ENCODE measurements at regions not wholly inside any gene's neighbourhood (a gene's known extent, or its start where the extent isn't known, plus 50 kb on each side); places are given as distances from the start of the nearest gene placed in this dataset.
A peak's percentile ranks its signal among the peaks of the same experiment; 100 is the strongest.

DNA sequence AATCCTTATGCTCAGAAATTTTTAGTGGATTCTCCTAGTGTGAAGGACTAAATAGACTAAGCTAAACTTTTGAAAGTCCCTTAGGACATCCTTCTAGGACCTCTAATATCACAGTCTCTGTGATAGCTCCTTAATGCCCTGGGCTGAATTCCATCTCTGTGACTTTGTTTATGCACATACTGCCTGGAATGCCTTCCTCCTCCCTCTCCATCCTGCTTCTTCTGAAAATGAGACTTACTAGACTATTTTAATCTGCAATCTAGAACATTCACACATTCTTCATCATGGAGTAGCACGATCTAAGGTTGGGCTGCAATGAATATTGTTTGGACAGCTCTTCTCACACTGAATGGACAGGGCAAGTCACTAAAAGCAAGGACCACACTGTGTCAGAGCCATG, 65.0 kb upstream of the MSX1 start:
- intact Hi-C loops (cut with DNase I) = no loop called here

DNA sequence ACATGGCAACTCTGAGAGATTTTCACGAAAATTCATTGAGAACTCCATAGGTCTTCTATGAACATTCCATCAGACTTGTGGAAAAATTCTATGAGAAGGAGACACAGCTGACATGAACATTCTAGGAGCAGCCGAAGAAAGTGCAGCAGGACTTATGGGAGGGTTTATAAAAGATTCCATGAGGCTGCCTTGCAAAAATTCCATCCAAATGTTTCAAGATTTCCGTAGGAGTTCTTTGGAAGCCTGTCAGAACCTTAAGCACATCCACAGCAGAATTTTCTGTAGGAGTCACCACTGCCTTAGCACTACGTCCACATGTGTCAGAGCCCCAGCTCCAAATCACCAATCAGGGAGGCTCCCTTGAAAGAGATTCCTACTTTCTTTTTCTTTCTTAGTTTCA, 67.0 kb upstream of the MSX1 start:
- no peak overlapping the region for H3K4me3 ChIP-seq
- intact Hi-C loops (cut with DNase I) = no loop called here
- no peak for DNase-seq (ENCODE audit: extremely low spot score in 2 of 2)
- no peaks in the 10 kb centered on the region for H3K9me3 ChIP-seq
- H3K4me1 ChIP-seq = peaks cover 13% of the 10 kb centered on the region
- TF ChIP-seq POLR2AphosphoS5 (IDR thresholded peaks at IDR 0.05; ENCODE audit: insufficient read depth in 1 of 2, low read depth in 1 of 2) = no peak
- no peak for TF ChIP-seq POLR2A (IDR thresholded peaks at IDR 0.05)
- TF ChIP-seq, protein P1, sequence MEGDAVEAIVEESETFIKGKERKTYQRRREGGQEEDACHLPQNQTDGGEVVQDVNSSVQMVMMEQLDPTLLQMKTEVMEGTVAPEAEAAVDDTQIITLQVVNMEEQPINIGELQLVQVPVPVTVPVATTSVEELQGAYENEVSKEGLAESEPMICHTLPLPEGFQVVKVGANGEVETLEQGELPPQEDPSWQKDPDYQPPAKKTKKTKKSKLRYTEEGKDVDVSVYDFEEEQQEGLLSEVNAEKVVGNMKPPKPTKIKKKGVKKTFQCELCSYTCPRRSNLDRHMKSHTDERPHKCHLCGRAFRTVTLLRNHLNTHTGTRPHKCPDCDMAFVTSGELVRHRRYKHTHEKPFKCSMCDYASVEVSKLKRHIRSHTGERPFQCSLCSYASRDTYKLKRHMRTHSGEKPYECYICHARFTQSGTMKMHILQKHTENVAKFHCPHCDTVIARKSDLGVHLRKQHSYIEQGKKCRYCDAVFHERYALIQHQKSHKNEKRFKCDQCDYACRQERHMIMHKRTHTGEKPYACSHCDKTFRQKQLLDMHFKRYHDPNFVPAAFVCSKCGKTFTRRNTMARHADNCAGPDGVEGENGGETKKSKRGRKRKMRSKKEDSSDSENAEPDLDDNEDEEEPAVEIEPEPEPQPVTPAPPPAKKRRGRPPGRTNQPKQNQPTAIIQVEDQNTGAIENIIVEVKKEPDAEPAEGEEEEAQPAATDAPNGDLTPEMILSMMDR (IDR thresholded peaks at IDR 0.05) = no peak
- no peaks in the 10 kb centered on the region for H3K36me3 ChIP-seq
- H3K27ac ChIP-seq = peak overlapping the region; percentile 49
- H3K27me3 ChIP-seq = no peaks in the 10 kb centered on the region

More for the DNA sequence above, 65.0 kb upstream of the MSX1 start:
- no peak for DNase-seq (ENCODE audit: extremely low spot score in 2 of 2)
- no peaks in the 10 kb centered on the region for H3K36me3 ChIP-seq
- H3K27me3 ChIP-seq = no peaks in the 10 kb centered on the region
- no peaks in the 10 kb centered on the region for H3K9me3 ChIP-seq
- no peak overlapping the region for H3K4me3 ChIP-seq
- peaks cover 13% of the 10 kb centered on the region for H3K4me1 ChIP-seq
- TF ChIP-seq POLR2A (IDR thresholded peaks at IDR 0.05) = no peak
- TF ChIP-seq POLR2AphosphoS5 (IDR thresholded peaks at IDR 0.05; ENCODE audit: insufficient read depth in 1 of 2, low read depth in 1 of 2) = no peak
- TF ChIP-seq, protein P1 (IDR thresholded peaks at IDR 0.05) = no peak
- H3K27ac ChIP-seq = no peak overlapping the region

DNA sequence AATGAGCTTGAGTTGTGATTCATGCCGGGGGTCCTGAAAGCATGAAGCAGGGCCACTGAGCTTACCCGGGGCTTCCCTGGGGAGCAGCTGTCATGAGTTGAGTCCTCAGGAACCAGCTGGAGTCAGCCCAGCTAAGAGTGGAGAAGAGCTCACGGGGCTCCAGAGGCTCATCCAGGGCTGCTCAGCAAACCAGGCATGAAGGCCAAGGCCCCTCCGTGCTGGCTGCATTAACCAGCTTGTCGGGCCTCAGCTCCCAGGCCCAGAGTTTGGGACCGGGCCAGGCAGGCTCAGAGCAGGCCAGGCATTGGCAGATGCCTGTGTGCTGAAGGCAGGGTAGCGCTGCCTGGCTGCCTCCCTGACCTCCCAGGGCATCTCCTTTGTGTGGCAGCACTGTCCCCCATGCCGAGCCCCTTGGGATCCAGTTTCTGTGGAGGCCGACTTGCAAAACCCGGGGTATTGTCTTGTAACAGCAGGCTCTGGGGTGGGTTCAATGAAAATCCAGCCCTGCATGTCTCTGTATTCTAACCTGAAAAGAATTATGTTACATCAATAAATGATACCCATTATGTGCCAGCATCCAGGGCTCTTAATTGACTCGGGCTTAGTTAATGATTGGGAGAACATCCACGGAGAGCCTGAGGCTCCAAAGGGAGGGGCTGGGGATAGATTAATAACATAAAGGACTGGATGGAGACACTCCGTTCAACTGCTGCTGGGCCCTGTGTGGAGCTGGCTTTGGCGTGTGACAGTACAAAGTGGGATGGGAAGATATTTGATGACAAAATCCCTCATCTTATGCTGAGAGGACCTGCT, 68.0 kb upstream of the MSX1 start:
- peak overlapping the region; percentile 49 for H3K27ac ChIP-seq
- H3K27me3 ChIP-seq = no peaks in the 10 kb centered on the region
- DNase-seq (ENCODE audit: extremely low spot score in 2 of 2) = no peak
- H3K4me1 ChIP-seq = peaks cover 13% of the 10 kb centered on the region
- no peaks in the 10 kb centered on the region for H3K36me3 ChIP-seq
- H3K4me3 ChIP-seq = no peak overlapping the region
- intact Hi-C loops (cut with DNase I) = no loop called here
- no peaks in the 10 kb centered on the region for H3K9me3 ChIP-seq
- TF ChIP-seq POLR2AphosphoS5 (IDR thresholded peaks at IDR 0.05; ENCODE audit: insufficient read depth in 1 of 2, low read depth in 1 of 2) (no peak), POLR2A (IDR thresholded peaks at IDR 0.05) (no peak)
- TF ChIP-seq, protein P1 (IDR thresholded peaks at IDR 0.05) = no peak

DNA sequence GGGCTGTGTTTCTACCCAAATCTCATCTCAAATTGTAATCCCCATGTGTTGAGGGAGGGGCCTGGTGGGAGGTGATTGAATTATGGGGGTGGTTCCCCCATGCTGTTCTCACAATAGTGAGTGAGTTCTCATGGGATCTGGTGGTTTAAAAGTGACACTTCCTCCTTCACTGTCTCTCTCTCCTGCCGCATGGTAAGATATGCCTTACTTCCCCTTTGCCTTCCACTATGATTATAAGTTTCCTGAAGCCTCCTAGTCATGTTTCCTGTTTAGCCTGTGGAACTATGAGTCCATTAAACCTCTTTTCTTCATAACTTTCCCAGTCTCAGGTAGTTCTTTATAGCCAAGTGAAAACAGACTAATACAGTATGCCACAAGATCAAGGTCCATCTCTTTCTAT, 70.0 kb upstream of the MSX1 start:
- H3K4me1 ChIP-seq = peaks cover 13% of the 10 kb centered on the region
- TF ChIP-seq POLR2A (IDR thresholded peaks at IDR 0.05) = no peak
- TF ChIP-seq, protein P1 (IDR thresholded peaks at IDR 0.05) = no peak
- no peak for TF ChIP-seq POLR2AphosphoS5 (IDR thresholded peaks at IDR 0.05; ENCODE audit: insufficient read depth in 1 of 2, low read depth in 1 of 2)

DNA sequence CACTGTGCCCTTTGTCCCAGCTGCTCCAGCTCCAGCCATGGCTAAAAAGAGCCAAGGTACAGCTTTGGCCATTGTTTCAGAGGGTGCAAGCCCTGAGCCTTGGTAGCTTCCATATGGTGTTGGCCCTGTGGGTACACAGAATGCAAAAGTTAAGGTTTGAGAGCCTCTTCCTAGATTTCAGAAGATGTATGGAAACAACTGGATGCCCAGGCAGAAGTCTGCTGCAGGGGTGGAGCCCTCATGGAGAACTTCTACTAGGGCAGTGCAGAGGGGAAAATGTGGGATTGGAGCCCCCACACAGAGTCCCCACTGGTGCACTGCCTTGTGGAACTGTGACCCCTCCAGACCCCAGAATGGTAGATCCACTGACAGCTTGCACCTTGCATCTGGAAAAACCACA, 70.9 kb upstream of the MSX1 start:
- H3K27ac ChIP-seq = no peak overlapping the region
- DNase-seq (ENCODE audit: extremely low spot score in 2 of 2) = no peak
- intact Hi-C loops (cut with DNase I) = no loop called here

More for the DNA sequence above, 70.0 kb upstream of the MSX1 start:
- no peak overlapping the region for H3K4me3 ChIP-seq
- no peak overlapping the region for H3K27ac ChIP-seq
- no peaks in the 10 kb centered on the region for H3K36me3 ChIP-seq
- H3K9me3 ChIP-seq = no peaks in the 10 kb centered on the region
- no peaks in the 10 kb centered on the region for H3K27me3 ChIP-seq
- intact Hi-C loops (cut with DNase I) = no loop called here
- no peak for DNase-seq (ENCODE audit: extremely low spot score in 2 of 2)

More for the DNA sequence above, 70.9 kb upstream of the MSX1 start:
- Histone ChIP-seq H3K36me3 (no peaks in the 10 kb centered on the region), H3K4me1 (peaks cover 13% of the 10 kb centered on the region), H3K9me3 (no peaks in the 10 kb centered on the region), H3K4me3 (no peak overlapping the region), H3K27me3 (no peaks in the 10 kb centered on the region)
- TF ChIP-seq POLR2A (IDR thresholded peaks at IDR 0.05) = no peak
- TF ChIP-seq POLR2AphosphoS5 (IDR thresholded peaks at IDR 0.05; ENCODE audit: insufficient read depth in 1 of 2, low read depth in 1 of 2) = no peak
- TF ChIP-seq, protein P1 (IDR thresholded peaks at IDR 0.05) = no peak

Measured in vagina (tissue), 2 donors.